GM23338 (cell line): ENCODE measurements at regions not wholly inside any gene's neighbourhood (a gene's known extent, or its start where the extent isn't known, plus 50 kb on each side); places are given as distances from the start of the nearest gene placed in this dataset.

ENCODE experiments used
- ATAC-seq: fragments of 200-7000 bp; cut with Tn5 transposase; 3 replicates; pipeline ENCODE4 v1.9.1; 2020
- DNase-seq: peaks from one replicate; pipeline ENCODE4 v3.0.0-alpha.2; 2015; ENCODE audit warnings: low spot score
- H2AFZ ChIP-seq: fragments of 200-600 bp; sonication (generic); 2 replicates; pipeline ENCODE4 v1.8.0; 2016; ENCODE audit warnings: antibody characterized with exemption, mild to moderate bottlenecking, moderate library complexity
- H3F3A ChIP-seq: fragments of 200-600 bp; sonication (generic); replicated peaks from 2 replicates; pipeline ENCODE4 v1.8.0; 2017; ENCODE audit warnings: antibody characterized with exemption, mixed run types, low read depth
- H3K27ac ChIP-seq: fragments of 200-600 bp; sonication (generic); 2 replicates; pipeline ENCODE4 v1.6.1; 2016; ENCODE audit warnings: low read depth
- H3K27me3 ChIP-seq: fragments of 200-600 bp; sonication (generic); 2 replicates; pipeline ENCODE4 v1.8.0; 2016; ENCODE audit warnings: mild to moderate bottlenecking, mixed run types, moderate library complexity; ENCODE audit not compliant: insufficient read depth
- H3K36me3 ChIP-seq: fragments of 200-600 bp; sonication (generic); 2 replicates; pipeline ENCODE4 v1.8.0; 2016; ENCODE audit warnings: mild to moderate bottlenecking; ENCODE audit not compliant: insufficient read depth
- H3K4me1 ChIP-seq: fragments of 200-600 bp; sonication (generic); 2 replicates; pipeline ENCODE4 v1.8.0; 2016; ENCODE audit warnings: mild to moderate bottlenecking, moderate library complexity; ENCODE audit not compliant: insufficient read depth
- H3K4me2 ChIP-seq: fragments of 200-600 bp; sonication (generic); 2 replicates; pipeline ENCODE4 v1.7.1; 2017; ENCODE audit warnings: mixed run types
- H3K4me3 ChIP-seq: fragments of 200-600 bp; sonication (generic); 2 replicates; pipeline ENCODE4 v1.6.1; 2016; ENCODE audit warnings: mixed run types
- H3K79me2 ChIP-seq: fragments of 200-600 bp; sonication (generic); replicated peaks from 2 replicates; pipeline ENCODE4 v1.8.0; 2017; ENCODE audit warnings: mild to moderate bottlenecking; ENCODE audit not compliant: insufficient read depth
- H3K9me2 ChIP-seq: fragments of 200-600 bp; sonication (generic); 2 replicates; pipeline ENCODE4 v1.8.0; 2017; ENCODE audit not compliant: insufficient read depth
- H4K20me1 ChIP-seq: fragments of 200-600 bp; sonication (generic); replicated peaks from 2 replicates; pipeline ENCODE4 v1.8.0; 2017; ENCODE audit warnings: mild to moderate bottlenecking; ENCODE audit not compliant: insufficient read depth
- H3K27ac Mint-ChIP-seq: 2 replicates; pipeline ENCODE4 v1.8.0; 2020; ENCODE audit warnings: inconsistent platforms, mild to moderate bottlenecking, moderate library complexity, mixed read lengths
- H3K27me3 Mint-ChIP-seq: 3 replicates; pipeline ENCODE4 v1.8.0; 2022; ENCODE audit warnings: low read depth, mild to moderate bottlenecking, moderate library complexity, mixed read lengths, inconsistent platforms; ENCODE audit not compliant: insufficient read depth, poor library complexity
- H3K36me3 Mint-ChIP-seq: 3 replicates; pipeline ENCODE4 v1.8.0; 2021; ENCODE audit warnings: low read depth, mild to moderate bottlenecking, inconsistent platforms, moderate library complexity, mixed read lengths
- H3K4me1 Mint-ChIP-seq: 3 replicates; pipeline ENCODE4 v1.8.0; 2020; ENCODE audit warnings: mild to moderate bottlenecking, inconsistent platforms, mixed read lengths
- H3K4me3 Mint-ChIP-seq: 3 replicates; pipeline ENCODE4 v1.8.0; 2021; ENCODE audit warnings: moderate library complexity, mild to moderate bottlenecking, inconsistent platforms, mixed read lengths
- H3K9me3 Mint-ChIP-seq: 3 replicates; pipeline ENCODE4 v1.8.0; 2020; ENCODE audit warnings: moderate library complexity, mild to moderate bottlenecking, inconsistent platforms, mixed read lengths
- ETS1 ChIP-seq: IDR thresholded peaks from 2 replicates; pipeline ENCODE4 v1.6.1; 2016; ENCODE audit warnings: antibody characterized with exemption
- EZH2 ChIP-seq: fragments of 200-600 bp; sonication (generic); IDR thresholded peaks from one replicate; pipeline ENCODE4 v1.8.0; 2017; ENCODE audit warnings: antibody characterized with exemption, mild to moderate bottlenecking, low read depth; ENCODE audit not compliant: unreplicated experiment
- NANOG ChIP-seq: IDR thresholded peaks from 2 replicates; pipeline ENCODE4 v1.6.1; 2016; ENCODE audit warnings: antibody characterized with exemption, borderline replicate concordance
- POLR2AphosphoS5 ChIP-seq: IDR thresholded peaks from 2 replicates; pipeline ENCODE4 v1.6.1; 2016; ENCODE audit warnings: antibody characterized with exemption, low read depth
- ZNF114 ChIP-seq: fragments of 250-450 bp; sonication (Bioruptor Pico); IDR thresholded peaks from 2 replicates; pipeline ENCODE4 v1.5.0; 2020; ENCODE audit warnings: mild to moderate bottlenecking, moderate library complexity
- ZNF331 ChIP-seq: fragments of 250-450 bp; sonication (Bioruptor Pico); IDR thresholded peaks from 2 replicates; pipeline ENCODE4 v1.5.0; 2020; ENCODE audit warnings: low read depth, mild to moderate bottlenecking, moderate library complexity

GRCh38 chr4:126834854-126835253 is 797.9 kb upstream of the INTU start (continued):
- TF ChIP-seq NANOG (no peak), ETS1 (no peak)

GRCh38 chr4:126838941-126839679 is 793.6 kb upstream of the INTU start:
- TF ChIP-seq ETS1 (no peak), POLR2AphosphoS5 (no peak), NANOG (no peak), ZNF331 (CRISPR knock-in tag) (no peak)
- H3K4me3 Mint-ChIP-seq, result no peak overlapping the region

GRCh38 chr4:126843492-126844067 is 789.2 kb upstream of the INTU start:
- Histone ChIP-seq H3K79me2 (no peaks in the 10 kb centered on the region), H3K4me2 (no peak overlapping the region), H3K27me3 (no peaks in the 10 kb centered on the region), H3K4me1 (no peaks in the 10 kb centered on the region), H3K9me2 (peaks cover 12% of the 10 kb centered on the region; the same call in 1 of the 2 replicates), H3F3A (no peaks in the 10 kb centered on the region), H3K27ac (no peak overlapping the region), H3K36me3 (0 out of 2 replicates have a peak, but pooled peaks cover 7% of the 10 kb centered on the region), H2AFZ (no peak overlapping the region), H3K4me3 (no peak overlapping the region), H4K20me1 (no peaks in the 10 kb centered on the region)
- ATAC-seq (no peak), DNase-seq (no peak)
- Mint-ChIP-seq H3K4me1 (no peaks in the 10 kb centered on the region), H3K27ac (no peak overlapping the region), H3K9me3 (peaks cover 29% of the 10 kb centered on the region), H3K4me3 (no peak overlapping the region), H3K27me3 (peaks cover 2% of the 10 kb centered on the region), H3K36me3 (peaks cover 14% of the 10 kb centered on the region; the same call in 2 of the 3 replicates)
- TF ChIP-seq NANOG (no peak), ZNF114 (CRISPR knock-in tag) (no peak), EZH2 (no peak), ZNF331 (CRISPR knock-in tag) (no peak)

More at GRCh38 chr4:126838941-126839679, 793.6 kb upstream of the INTU start:
- Histone ChIP-seq H3K27me3 (no peaks in the 10 kb centered on the region), H3F3A (no peaks in the 10 kb centered on the region), H4K20me1 (no peaks in the 10 kb centered on the region), H3K79me2 (no peaks in the 10 kb centered on the region), H3K4me2 (no peak overlapping the region), H3K4me3 (no peak overlapping the region), H3K36me3 (0 out of 2 replicates have a peak, but pooled peaks cover 7% of the 10 kb centered on the region), H3K9me2 (peaks cover 12% of the 10 kb centered on the region; the same call in 1 of the 2 replicates), H3K4me1 (no peaks in the 10 kb centered on the region), H2AFZ (0 out of 2 replicates have a peak overlapping the region, but pooled peaks have one; percentile 16), H3K27ac (no peak overlapping the region)
- peaks cover 2% of the 10 kb centered on the region for H3K27me3 Mint-ChIP-seq
- H3K4me1 Mint-ChIP-seq, result no peaks in the 10 kb centered on the region
- ATAC-seq (no peak), DNase-seq (no peak)
- no peak overlapping the region for H3K27ac Mint-ChIP-seq
- H3K9me3 Mint-ChIP-seq, result peaks cover 34% of the 10 kb centered on the region
- H3K36me3 Mint-ChIP-seq, result peaks cover 6% of the 10 kb centered on the region; the same call in 2 of the 3 replicates
